ENCODE measurements at regions not wholly inside any gene's neighbourhood (a gene's known extent, or its start where the extent isn't known, plus 50 kb on each side); places are given as distances from the start of the nearest gene placed in this dataset.

DNA sequence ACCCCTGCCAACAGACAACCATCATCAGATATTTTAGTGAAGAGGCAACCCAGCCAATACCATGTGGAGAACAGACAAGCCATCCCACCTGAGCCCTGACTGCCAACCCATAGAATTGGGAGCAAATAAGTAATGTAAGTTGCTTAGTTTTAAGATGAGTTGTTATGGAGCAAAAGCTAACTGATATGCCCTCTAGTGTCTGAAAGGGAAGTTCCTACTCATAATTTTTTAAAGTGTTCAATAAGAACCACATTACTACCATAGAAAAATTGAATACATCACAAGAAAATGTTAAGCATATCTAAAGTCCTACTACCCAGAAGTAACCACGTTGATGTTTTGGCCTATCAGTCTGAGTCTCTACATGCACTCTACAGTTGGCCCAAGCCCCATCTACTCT, 50.8 kb upstream of the SLC36A4 start:
- Histone ChIP-seq H3K4me3 (ENCODE audit: control insufficient read depth in 1 of 2, extremely low read depth in 1 of 2, low read length in 1 of 2) (no peak overlapping the region), H3K36me3 (ENCODE audit: control insufficient read depth in 2 of 2, extremely low read depth in 1 of 2, insufficient read depth in 1 of 2, low read length in 1 of 2) (no peaks in the 10 kb centered on the region), H3K27ac (ENCODE audit: low read length) (no peak overlapping the region), H3K4me1 (ENCODE audit: control insufficient read depth in 1 of 2, extremely low read depth in 1 of 2, insufficient read depth in 2 of 2, low read length in 2 of 2) (no peaks in the 10 kb centered on the region), H3K27me3 (replicated peaks in 1 of 2; ENCODE audit: control insufficient read depth in 2 of 2, extremely low read depth in 1 of 2, insufficient read depth in 2 of 2, low read length in 1 of 2) (no peaks in the 10 kb centered on the region), H3K9me3 (no peaks in the 10 kb centered on the region)
- DNase-seq (no peak), ATAC-seq (replicated peaks in 1 of 4) (no peak)
- Mint-ChIP-seq H3K4me1 (no peaks in the 10 kb centered on the region), H3K4me3 (no peak overlapping the region), H3K27me3 (peaks cover 16 to 29% of the 10 kb centered on the region in 2 donors), H3K9me3 (no peaks in the 10 kb centered on the region), H3K27ac (no peak overlapping the region), H3K36me3 (no peaks in the 10 kb centered on the region)
- 40% methylated on average over 1 of the region's 1 CpG for WGBS (ENCODE audit: insufficient coverage)
- POLR2A ChIA-PET = no interaction called here
- CTCF ChIA-PET = interaction anchor here in 1 of 2 donors (0.8 kb wide), 1 partner anchor 10 kb away, joined by 3 read pairs; no protein-coding TSS in a partner anchor

DNA sequence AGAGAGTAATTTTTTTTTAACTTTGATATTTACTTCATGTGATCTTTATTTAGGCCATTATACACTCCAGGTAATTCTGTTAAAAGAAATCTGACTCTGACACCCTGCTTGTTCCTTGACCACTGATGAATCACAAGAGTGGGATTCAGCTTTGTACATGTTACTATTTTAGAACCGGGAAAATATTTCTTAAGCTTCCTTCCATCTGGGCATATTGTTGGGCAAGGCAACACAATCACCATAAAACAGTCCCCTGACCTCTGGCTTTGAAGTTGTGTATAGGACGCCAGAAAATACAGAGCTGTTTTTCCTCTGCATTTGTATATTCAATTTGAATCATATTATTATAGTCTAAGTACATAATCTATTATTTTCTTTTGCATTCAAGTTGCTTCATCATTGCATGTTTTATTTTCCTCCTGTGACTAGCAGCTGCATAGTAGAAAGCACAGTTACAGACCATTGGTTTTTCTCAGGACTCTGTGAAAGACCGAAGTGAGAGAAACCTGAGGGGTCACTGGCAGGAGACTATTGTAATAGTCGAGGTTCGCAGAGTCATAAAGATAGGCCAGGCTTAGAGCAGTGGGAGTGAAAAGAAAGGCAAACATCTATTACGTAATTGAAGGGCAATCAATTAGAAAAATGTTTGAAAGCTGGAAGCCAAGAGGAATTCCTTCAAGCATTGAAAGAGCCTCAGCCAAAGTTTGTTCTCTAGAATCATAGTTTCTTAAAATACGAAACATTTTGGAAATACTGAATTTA, 51.8 kb upstream of the SLC36A4 start:
- peaks cover 15 to 34% of the 10 kb centered on the region in 2 donors for H3K27me3 Mint-ChIP-seq
- no peak overlapping the region for H3K27ac ChIP-seq (ENCODE audit: low read length)
- H3K4me1 Mint-ChIP-seq = no peaks in the 10 kb centered on the region
- 76% methylated on average over 4 of the region's 7 CpGs for WGBS (ENCODE audit: insufficient coverage)
- DNase-seq (no peak), ATAC-seq (replicated peaks in 1 of 4) (no peak)
- no peaks in the 10 kb centered on the region for H3K4me1 ChIP-seq (ENCODE audit: control insufficient read depth in 1 of 2, extremely low read depth in 1 of 2, insufficient read depth in 2 of 2, low read length in 2 of 2)
- POLR2A ChIA-PET = no interaction called here
- H3K27ac Mint-ChIP-seq = no peak overlapping the region
- no peak overlapping the region for H3K4me3 Mint-ChIP-seq
- H3K27me3 ChIP-seq (replicated peaks in 1 of 2; ENCODE audit: control insufficient read depth in 2 of 2, extremely low read depth in 1 of 2, insufficient read depth in 2 of 2, low read length in 1 of 2) = no peaks in the 10 kb centered on the region
- H3K36me3 ChIP-seq (ENCODE audit: control insufficient read depth in 2 of 2, extremely low read depth in 1 of 2, insufficient read depth in 1 of 2, low read length in 1 of 2) = no peaks in the 10 kb centered on the region
- no peaks in the 10 kb centered on the region for H3K36me3 Mint-ChIP-seq
- CTCF ChIA-PET = interaction anchor here in 1 of 2 donors (0.6 to 0.8 kb wide), 2 partner anchors 11 to 396 kb away, joined by 3 to 7 read pairs; no protein-coding TSS in a partner anchor
- H3K9me3 Mint-ChIP-seq = peaks cover 0 to 9% (median 0%) of the 10 kb centered on the region in 3 donors
- no peak overlapping the region for H3K4me3 ChIP-seq (ENCODE audit: control insufficient read depth in 1 of 2, extremely low read depth in 1 of 2, low read length in 1 of 2)
- no peaks in the 10 kb centered on the region for H3K9me3 ChIP-seq

DNA sequence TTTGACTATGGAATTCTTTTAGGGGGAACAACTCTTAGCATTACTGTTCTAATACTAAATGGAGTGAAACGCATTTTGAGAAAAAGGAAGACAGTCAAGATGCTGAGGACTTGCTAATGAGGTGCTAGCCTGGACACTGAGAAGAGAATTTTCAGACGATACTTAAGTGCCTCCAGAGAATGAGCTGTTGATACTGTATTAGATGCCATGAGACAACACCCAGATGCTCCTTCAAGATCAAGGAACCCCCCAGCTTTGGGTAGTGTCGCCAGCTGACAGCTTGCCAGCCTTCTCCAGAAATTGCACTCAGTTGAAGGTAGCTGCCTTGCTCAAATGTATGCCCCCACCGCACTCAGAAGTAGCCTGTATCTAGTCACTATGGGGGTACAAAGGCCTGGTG, 52.5 kb upstream of the SLC36A4 start:
- Histone ChIP-seq H3K4me1 (ENCODE audit: control insufficient read depth in 1 of 2, extremely low read depth in 1 of 2, insufficient read depth in 2 of 2, low read length in 2 of 2) (no peaks in the 10 kb centered on the region), H3K27ac (ENCODE audit: low read length) (no peak overlapping the region), H3K4me3 (ENCODE audit: control insufficient read depth in 1 of 2, extremely low read depth in 1 of 2, low read length in 1 of 2) (no peak overlapping the region), H3K9me3 (no peaks in the 10 kb centered on the region), H3K36me3 (ENCODE audit: control insufficient read depth in 2 of 2, extremely low read depth in 1 of 2, insufficient read depth in 1 of 2, low read length in 1 of 2) (no peaks in the 10 kb centered on the region), H3K27me3 (replicated peaks in 1 of 2; ENCODE audit: control insufficient read depth in 2 of 2, extremely low read depth in 1 of 2, insufficient read depth in 2 of 2, low read length in 1 of 2) (no peaks in the 10 kb centered on the region)
- Mint-ChIP-seq H3K4me1 (no peaks in the 10 kb centered on the region), H3K4me3 (no peak overlapping the region), H3K36me3 (no peaks in the 10 kb centered on the region), H3K9me3 (peaks cover 0 to 9% (median 0%) of the 10 kb centered on the region in 3 donors), H3K27me3 (peaks cover 15 to 32% of the 10 kb centered on the region in 2 donors), H3K27ac (no peak overlapping the region)
- ATAC-seq (replicated peaks in 1 of 4) (no peak), DNase-seq (no peak)
- WGBS (ENCODE audit: insufficient coverage) = 92% methylated on average over 2 of the region's 4 CpGs
- POLR2A ChIA-PET = no interaction called here
- CTCF ChIA-PET = no interaction called here

DNA sequence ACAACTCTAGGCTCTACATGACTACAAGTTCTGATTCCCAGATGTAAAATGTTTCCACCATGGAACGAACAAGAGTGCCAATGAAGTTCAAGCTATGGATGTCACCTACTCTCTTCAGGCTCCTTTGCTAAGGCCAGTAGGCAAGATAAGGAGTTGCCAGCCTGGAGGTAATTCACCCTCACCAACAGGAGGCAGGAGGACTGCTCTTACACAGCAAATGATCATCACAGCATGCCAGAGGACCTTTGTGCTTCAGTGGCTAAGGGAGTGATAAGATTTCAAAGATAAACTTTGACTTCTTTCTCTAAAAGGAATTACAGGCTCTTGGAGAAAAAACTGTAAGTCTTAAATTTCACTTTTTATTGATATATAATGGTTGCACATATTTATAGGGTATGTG, 54.1 kb upstream of the SLC36A4 start:
- H3K27ac Mint-ChIP-seq = no peak overlapping the region
- no peak overlapping the region for H3K4me3 ChIP-seq (ENCODE audit: control insufficient read depth in 1 of 2, extremely low read depth in 1 of 2, low read length in 1 of 2)
- peaks cover 14 to 32% of the 10 kb centered on the region in 2 donors for H3K27me3 Mint-ChIP-seq
- no peaks in the 10 kb centered on the region for H3K4me1 Mint-ChIP-seq
- no peaks in the 10 kb centered on the region for H3K9me3 ChIP-seq
- no peaks in the 10 kb centered on the region for H3K4me1 ChIP-seq (ENCODE audit: control insufficient read depth in 1 of 2, extremely low read depth in 1 of 2, insufficient read depth in 2 of 2, low read length in 2 of 2)
- CTCF ChIA-PET = no interaction called here
- H3K9me3 Mint-ChIP-seq = peaks cover 0 to 9% (median 0%) of the 10 kb centered on the region in 3 donors
- H3K36me3 ChIP-seq (ENCODE audit: control insufficient read depth in 2 of 2, extremely low read depth in 1 of 2, insufficient read depth in 1 of 2, low read length in 1 of 2) = no peaks in the 10 kb centered on the region
- no peak overlapping the region for H3K4me3 Mint-ChIP-seq
- no peak for ATAC-seq (replicated peaks in 1 of 4)
- no peak for DNase-seq
- H3K27ac ChIP-seq (ENCODE audit: low read length) = no peak overlapping the region
- POLR2A ChIA-PET = no interaction called here
- H3K27me3 ChIP-seq (replicated peaks in 1 of 2; ENCODE audit: control insufficient read depth in 2 of 2, extremely low read depth in 1 of 2, insufficient read depth in 2 of 2, low read length in 1 of 2) = no peaks in the 10 kb centered on the region
- H3K36me3 Mint-ChIP-seq = no peaks in the 10 kb centered on the region
- no CpG with 5 or more reads among the region's 1 CpG for WGBS (ENCODE audit: insufficient coverage)

DNA sequence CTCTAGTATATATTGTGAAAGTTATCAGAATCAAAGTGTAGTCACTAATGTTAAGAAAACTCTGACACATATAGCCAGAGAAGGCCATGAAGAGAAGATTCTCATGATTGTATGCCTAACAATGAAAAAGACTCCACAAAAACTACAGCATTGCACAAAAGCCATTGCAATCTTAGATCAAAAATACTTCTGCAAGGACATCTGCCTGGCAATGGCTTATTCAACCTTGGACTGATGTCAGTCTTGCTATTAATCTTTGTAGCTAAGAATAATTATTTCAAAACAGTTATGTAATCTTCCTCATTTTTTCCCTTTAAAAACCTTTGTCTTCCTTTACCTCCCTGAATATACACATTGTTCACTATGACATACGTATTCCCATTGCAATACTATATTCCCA, 55.3 kb upstream of the SLC36A4 start:
- H3K27me3 Mint-ChIP-seq = peaks cover 12 to 31% of the 10 kb centered on the region in 2 donors
- H3K4me1 Mint-ChIP-seq = no peaks in the 10 kb centered on the region
- no peaks in the 10 kb centered on the region for H3K9me3 ChIP-seq
- DNase-seq = no peak
- no peak overlapping the region for H3K27ac ChIP-seq (ENCODE audit: low read length)
- no peaks in the 10 kb centered on the region for H3K27me3 ChIP-seq (replicated peaks in 1 of 2; ENCODE audit: control insufficient read depth in 2 of 2, extremely low read depth in 1 of 2, insufficient read depth in 2 of 2, low read length in 1 of 2)
- H3K27ac Mint-ChIP-seq = no peak overlapping the region
- ATAC-seq (replicated peaks in 1 of 4) = no peak
- H3K9me3 Mint-ChIP-seq = peaks cover 0 to 9% (median 0%) of the 10 kb centered on the region in 3 donors
- no peaks in the 10 kb centered on the region for H3K36me3 ChIP-seq (ENCODE audit: control insufficient read depth in 2 of 2, extremely low read depth in 1 of 2, insufficient read depth in 1 of 2, low read length in 1 of 2)
- no peak overlapping the region for H3K4me3 Mint-ChIP-seq
- ChIA-PET CTCF (no interaction called here), POLR2A (no interaction called here)
- no peaks in the 10 kb centered on the region for H3K4me1 ChIP-seq (ENCODE audit: control insufficient read depth in 1 of 2, extremely low read depth in 1 of 2, insufficient read depth in 2 of 2, low read length in 2 of 2)
- WGBS (ENCODE audit: insufficient coverage) = no CpG with 5 or more reads among the region's 1 CpG
- no peaks in the 10 kb centered on the region for H3K36me3 Mint-ChIP-seq
- no peak overlapping the region for H3K4me3 ChIP-seq (ENCODE audit: control insufficient read depth in 1 of 2, extremely low read depth in 1 of 2, low read length in 1 of 2)

DNA sequence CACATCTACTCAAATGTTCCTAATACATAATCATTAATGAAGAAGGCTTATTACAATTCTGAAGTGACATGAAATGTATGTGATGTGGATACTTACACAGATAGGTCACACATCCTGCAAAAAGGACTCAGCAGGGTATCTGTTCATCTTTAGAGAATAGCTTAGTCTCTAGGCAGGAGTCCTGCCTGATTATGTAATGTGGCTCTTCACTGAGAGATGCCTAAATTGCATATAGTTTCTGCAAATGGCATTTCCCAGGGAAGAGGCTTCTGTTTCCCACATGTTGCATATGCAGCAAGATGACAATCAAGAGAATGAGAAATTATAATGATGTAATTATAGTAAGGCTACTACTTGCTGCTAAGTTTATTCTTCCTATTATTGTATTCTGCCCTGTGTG, 58.8 kb upstream of the SLC36A4 start:
- Histone ChIP-seq H3K4me3 (ENCODE audit: control insufficient read depth in 1 of 2, extremely low read depth in 1 of 2, low read length in 1 of 2) (no peak overlapping the region), H3K27me3 (replicated peaks in 1 of 2; ENCODE audit: control insufficient read depth in 2 of 2, extremely low read depth in 1 of 2, insufficient read depth in 2 of 2, low read length in 1 of 2) (peaks cover 0 to 3% of the 10 kb centered on the region in 2 experiments), H3K36me3 (ENCODE audit: control insufficient read depth in 2 of 2, extremely low read depth in 1 of 2, insufficient read depth in 1 of 2, low read length in 1 of 2) (no peaks in the 10 kb centered on the region), H3K4me1 (ENCODE audit: control insufficient read depth in 1 of 2, extremely low read depth in 1 of 2, insufficient read depth in 2 of 2, low read length in 2 of 2) (no peaks in the 10 kb centered on the region), H3K9me3 (no peaks in the 10 kb centered on the region), H3K27ac (ENCODE audit: low read length) (no peak overlapping the region)
- DNase-seq = no peak
- no peak for ATAC-seq (replicated peaks in 1 of 4)
- ChIA-PET POLR2A (no interaction called here), CTCF (no interaction called here)
- Mint-ChIP-seq H3K27me3 (peaks cover 16 to 29% of the 10 kb centered on the region in 2 donors), H3K4me1 (no peaks in the 10 kb centered on the region), H3K4me3 (no peak overlapping the region), H3K36me3 (no peaks in the 10 kb centered on the region), H3K27ac (no peak overlapping the region), H3K9me3 (peaks cover 0 to 17% (median 5%) of the 10 kb centered on the region in 3 donors)

DNA sequence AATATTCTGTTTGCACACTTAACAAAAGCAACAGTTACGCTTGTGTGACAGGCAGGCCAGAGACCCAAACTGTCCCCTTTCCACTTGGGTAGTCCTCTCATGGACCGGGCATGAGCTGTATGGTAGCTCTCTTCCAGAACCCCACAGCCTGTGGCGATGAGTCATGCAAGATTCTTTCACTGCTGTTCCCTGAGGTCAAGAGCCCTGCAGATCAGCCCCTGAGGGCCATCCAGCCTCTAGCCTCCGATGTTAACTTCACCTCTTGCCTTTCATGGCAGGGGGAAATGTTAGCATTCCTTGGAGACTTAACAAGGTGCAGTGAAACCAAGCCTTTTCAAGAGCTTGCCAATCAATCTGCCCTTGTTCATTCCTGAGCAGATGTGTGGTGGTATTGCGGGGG, 63.2 kb upstream of the DEUP1 start:
- H3K36me3 Mint-ChIP-seq = no peaks in the 10 kb centered on the region
- ATAC-seq (replicated peaks in 1 of 4) (no peak), DNase-seq (no peak)
- Histone ChIP-seq H3K4me3 (ENCODE audit: control insufficient read depth in 1 of 2, extremely low read depth in 1 of 2, low read length in 1 of 2) (no peak overlapping the region), H3K9me3 (no peaks in the 10 kb centered on the region), H3K27me3 (replicated peaks in 1 of 2; ENCODE audit: control insufficient read depth in 2 of 2, extremely low read depth in 1 of 2, insufficient read depth in 2 of 2, low read length in 1 of 2) (no peaks in the 10 kb centered on the region), H3K4me1 (ENCODE audit: control insufficient read depth in 1 of 2, extremely low read depth in 1 of 2, insufficient read depth in 2 of 2, low read length in 2 of 2) (no peaks in the 10 kb centered on the region), H3K27ac (ENCODE audit: low read length) (no peak overlapping the region), H3K36me3 (ENCODE audit: control insufficient read depth in 2 of 2, extremely low read depth in 1 of 2, insufficient read depth in 1 of 2, low read length in 1 of 2) (no peaks in the 10 kb centered on the region)
- H3K4me3 Mint-ChIP-seq = no peak overlapping the region
- H3K9me3 Mint-ChIP-seq = peaks cover 6 to 8% (median 7%) of the 10 kb centered on the region in 3 donors
- WGBS (ENCODE audit: insufficient coverage) = 79% methylated on average over 2 of the region's 5 CpGs
- H3K4me1 Mint-ChIP-seq = no peaks in the 10 kb centered on the region
- POLR2A ChIA-PET = no interaction called here
- CTCF ChIA-PET = no interaction called here
- no peak overlapping the region for H3K27ac Mint-ChIP-seq
- H3K27me3 Mint-ChIP-seq = peaks cover 8 to 11% of the 10 kb centered on the region in 2 donors

All from T-cell (primary cell).